ENCODE measurements at regions not wholly inside any gene's neighbourhood (a gene's known extent, or its start where the extent isn't known, plus 50 kb on each side); places are given as distances from the start of the nearest gene placed in this dataset.

DNA sequence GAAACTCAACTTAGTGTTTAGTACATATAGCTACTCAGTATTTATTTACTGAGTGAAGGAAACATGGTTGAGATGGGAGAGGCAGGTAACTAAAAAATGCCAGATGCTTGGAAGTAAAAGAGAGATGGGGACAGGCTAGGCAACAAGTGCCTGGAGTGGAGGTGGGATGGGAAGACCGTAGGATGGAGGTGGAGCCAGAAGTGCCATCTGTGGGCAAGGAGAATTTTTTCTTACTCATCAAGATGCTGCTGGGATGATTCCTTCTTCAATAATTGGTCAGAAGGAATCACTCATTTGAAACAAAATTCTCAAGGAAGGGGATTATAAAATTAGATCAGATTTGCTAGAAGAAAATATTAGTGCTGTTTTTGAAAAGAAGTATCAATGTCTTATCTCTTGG is 72.9 kb downstream of the IFI44 start:
- Histone ChIP-seq H3K79me1 (ENCODE audit: insufficient read depth, low read depth, low read length, poor library complexity, severe bottlenecking) (no peaks in the 10 kb centered on the region), H2BK120ac (ENCODE audit: low read depth, low read length, poor library complexity, severe bottlenecking) (no peak overlapping the region), H2BK15ac (ENCODE audit: low read depth, low read length) (no peak overlapping the region), H4K91ac (ENCODE audit: insufficient read length, low read depth, low read length) (no peak overlapping the region), H3K14ac (ENCODE audit: insufficient read depth, low read length) (no peak overlapping the region), H3K4me1 (ENCODE audit: insufficient read depth, low read length) (no peaks in the 10 kb centered on the region), H3K4ac (ENCODE audit: low read depth, low read length) (no peak overlapping the region), H3K9ac (ENCODE audit: extremely low read depth, insufficient read length, low read length) (no peak overlapping the region), H3K9me3 (ENCODE audit: control insufficient read depth, low read depth, low read length) (no peaks in the 10 kb centered on the region), H2BK5ac (ENCODE audit: insufficient read length, low read length) (no peak overlapping the region), H3K4me2 (ENCODE audit: insufficient read depth, insufficient read length, low read length) (no peak overlapping the region), H3T11ph (ENCODE audit: low read length) (no peak overlapping the region), H4K8ac (replicated peaks; ENCODE audit: insufficient read length, low read depth, low read length) (no peak overlapping the region), H3K27me3 (ENCODE audit: insufficient read depth, low read length) (no peaks in the 10 kb centered on the region), H2AK5ac (ENCODE audit: insufficient read length, low read length) (no peak overlapping the region), H2BK20ac (ENCODE audit: low read depth, low read length, poor library complexity, severe bottlenecking) (no peak overlapping the region), H3K18ac (ENCODE audit: insufficient read length, low read depth, low read length) (no peak overlapping the region), H2AFZ (ENCODE audit: low read length) (no peak overlapping the region), H3K79me2 (ENCODE audit: insufficient read depth, low read length) (no peaks in the 10 kb centered on the region), H3K23ac (ENCODE audit: insufficient read length, low read depth, low read length) (no peak overlapping the region), H3K56ac (ENCODE audit: insufficient read length, low read depth, low read length) (no peak overlapping the region), H3K27ac (ENCODE audit: insufficient read length, low read depth, low read length) (no peak overlapping the region), H4K5ac (ENCODE audit: insufficient read length, low read depth, low read length) (no peak overlapping the region), H2BK12ac (ENCODE audit: insufficient read length, low read depth, low read length) (no peak overlapping the region), H3K23me2 (ENCODE audit: insufficient read length, low read depth, low read length, poor library complexity, severe bottlenecking) (no peaks in the 10 kb centered on the region), H4K20me1 (ENCODE audit: control insufficient read depth, insufficient read depth, insufficient read length) (no peaks in the 10 kb centered on the region)
- H3K9me3 Mint-ChIP-seq = no peaks in the 10 kb centered on the region
- TF ChIP-seq, protein P1, sequence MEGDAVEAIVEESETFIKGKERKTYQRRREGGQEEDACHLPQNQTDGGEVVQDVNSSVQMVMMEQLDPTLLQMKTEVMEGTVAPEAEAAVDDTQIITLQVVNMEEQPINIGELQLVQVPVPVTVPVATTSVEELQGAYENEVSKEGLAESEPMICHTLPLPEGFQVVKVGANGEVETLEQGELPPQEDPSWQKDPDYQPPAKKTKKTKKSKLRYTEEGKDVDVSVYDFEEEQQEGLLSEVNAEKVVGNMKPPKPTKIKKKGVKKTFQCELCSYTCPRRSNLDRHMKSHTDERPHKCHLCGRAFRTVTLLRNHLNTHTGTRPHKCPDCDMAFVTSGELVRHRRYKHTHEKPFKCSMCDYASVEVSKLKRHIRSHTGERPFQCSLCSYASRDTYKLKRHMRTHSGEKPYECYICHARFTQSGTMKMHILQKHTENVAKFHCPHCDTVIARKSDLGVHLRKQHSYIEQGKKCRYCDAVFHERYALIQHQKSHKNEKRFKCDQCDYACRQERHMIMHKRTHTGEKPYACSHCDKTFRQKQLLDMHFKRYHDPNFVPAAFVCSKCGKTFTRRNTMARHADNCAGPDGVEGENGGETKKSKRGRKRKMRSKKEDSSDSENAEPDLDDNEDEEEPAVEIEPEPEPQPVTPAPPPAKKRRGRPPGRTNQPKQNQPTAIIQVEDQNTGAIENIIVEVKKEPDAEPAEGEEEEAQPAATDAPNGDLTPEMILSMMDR (conservative IDR thresholded peaks at IDR 0.05) = no peak
- no peak overlapping the region for H3K27ac Mint-ChIP-seq
- no peak for DNase-seq
- H3K4me3 Mint-ChIP-seq = no peak overlapping the region
- peaks cover 2 to 4% of the 10 kb centered on the region in 2 experiments; a peak in 3 of 4 replicates for H3K4me1 Mint-ChIP-seq
- WGBS (ENCODE audit: extremely low coverage, insufficient read length, low lambda C conversion rate) = no CpG with 5 or more reads among the region's 1 CpG
- no peaks in the 10 kb centered on the region for H3K27me3 Mint-ChIP-seq (ENCODE audit: low read depth)
- no peaks in the 10 kb centered on the region for H3K36me3 Mint-ChIP-seq (ENCODE audit: insufficient read depth in 1 of 3, low read depth in 3 of 3)

All from H9 (cell line).